HG03025 (cell line): ENCODE measurements at regions not wholly inside any gene's neighbourhood (a gene's known extent, or its start where the extent isn't known, plus 50 kb on each side); places are given as distances from the start of the nearest gene placed in this dataset.
"Not testable (repeated sequence)": the region's sequence is repeated elsewhere in the genome, so short reads cannot be mapped to it uniquely, and the experiment has no call there.

ENCODE experiments used
- ATAC-seq: cut with Tn5 transposase; IDR thresholded peaks from one replicate; pipeline ENCODE4 v1.9.1; 2021; ENCODE audit warnings: mild to moderate bottlenecking, moderate library complexity; ENCODE audit not compliant: unreplicated experiment, low FRiP score

GRCh38 chr6:137653706-137654059, 159.5 kb upstream of the OLIG3 start:
- no peak for ATAC-seq

- no peak for ATAC-seq
These were observed 160.3 kb upstream of the OLIG3 start for GRCh38 chr6:137654365-137654981.

GRCh38 chr6:137655291-137655690, 161.1 kb upstream of the OLIG3 start:
- ATAC-seq: no peak

- ATAC-seq: no peak
These were observed 162.5 kb upstream of the OLIG3 start for GRCh38 chr6:137656735-137657134.

- ATAC-seq: no peak
These were observed 163.2 kb upstream of the OLIG3 start for GRCh38 chr6:137657351-137657911.

GRCh38 chr6:137658287-137658686, 164.1 kb upstream of the OLIG3 start:
- no peak for ATAC-seq

GRCh38 chr6:137659871-137660270, 165.7 kb upstream of the OLIG3 start:
- no peak for ATAC-seq

GRCh38 chr6:137660296-137660731, 166.1 kb upstream of the OLIG3 start:
- ATAC-seq: no peak

- no peak for ATAC-seq
These were observed 167.4 kb upstream of the OLIG3 start for GRCh38 chr6:137661601-137662000.

- no peak for ATAC-seq
These were observed 170.0 kb upstream of the OLIG3 start for GRCh38 chr6:137664183-137664582.

GRCh38 chr6:137665342-137665934, 171.2 kb upstream of the OLIG3 start:
- no peak for ATAC-seq

- ATAC-seq: no peak
These were observed 172.1 kb upstream of the OLIG3 start for GRCh38 chr6:137666202-137666774.

GRCh38 chr6:137673603-137674002, 179.4 kb upstream of the OLIG3 start:
- ATAC-seq: no peak

GRCh38 chr6:137676888-137677287, 182.7 kb upstream of the OLIG3 start:
- ATAC-seq: no peak

- ATAC-seq: no peak
These were observed 183.5 kb upstream of the OLIG3 start for GRCh38 chr6:137677709-137678108.

GRCh38 chr6:137678451-137678850, 184.3 kb upstream of the OLIG3 start:
- no peak for ATAC-seq

GRCh38 chr6:137680705-137681346, 186.2 kb upstream of the TNFAIP3 start:
- ATAC-seq: no peak

- ATAC-seq: no peak
These were observed 185.5 kb upstream of the TNFAIP3 start for GRCh38 chr6:137681445-137682009.

- ATAC-seq: not testable (repeated sequence)
These were observed 184.4 kb upstream of the TNFAIP3 start for GRCh38 chr6:137682658-137683057.

- no peak for ATAC-seq
These were observed 183.1 kb upstream of the TNFAIP3 start for GRCh38 chr6:137683916-137684315.

GRCh38 chr6:137685798-137686375, 181.2 kb upstream of the TNFAIP3 start:
- no peak for ATAC-seq
